ENCODE measurements at regions not wholly inside any gene's neighbourhood (a gene's known extent, or its start where the extent isn't known, plus 50 kb on each side); places are given as distances from the start of the nearest gene placed in this dataset.

- Mint-ChIP-seq H3K9me3 (peaks cover 0 to 3% (median 0%) of the 10 kb centered on the region in 6 donors), H3K4me1 (no peaks in the 10 kb centered on the region), H3K27me3 (ENCODE audit: low read depth in 3 of 3) (peaks cover 0 to 3% (median 2%) of the 10 kb centered on the region in 3 donors), H3K36me3 (no peaks in the 10 kb centered on the region), H3K27ac (no peak overlapping the region), H3K4me3 (no peak overlapping the region)
- DNase-seq, result no peak
Observed at GRCh38 chr12:115401761-115402160, 717.8 kb upstream of the TBX3 start.

GRCh38 chr12:115400011-115400410 is 716.0 kb upstream of the TBX3 start:
- no peak overlapping the region for H3K27ac Mint-ChIP-seq
- H3K36me3 Mint-ChIP-seq, result no peaks in the 10 kb centered on the region

GRCh38 chr12:115398311-115398781 is 714.4 kb upstream of the TBX3 start:
- Mint-ChIP-seq H3K27me3 (ENCODE audit: low read depth in 3 of 3) (peaks cover 0 to 2% (median 0%) of the 10 kb centered on the region in 3 donors), H3K27ac (no peak overlapping the region), H3K4me3 (no peak overlapping the region), H3K9me3 (peaks cover 0 to 7% (median under 1%) of the 10 kb centered on the region in 6 donors), H3K36me3 (no peaks in the 10 kb centered on the region), H3K4me1 (no peaks in the 10 kb centered on the region)
- DNase-seq, result no peak

More at GRCh38 chr12:115400011-115400410, 716.0 kb upstream of the TBX3 start:
- peaks cover 0 to 7% (median 0%) of the 10 kb centered on the region in 6 donors for H3K9me3 Mint-ChIP-seq
- no peak overlapping the region for H3K4me3 Mint-ChIP-seq
- no peak for DNase-seq
- H3K4me1 Mint-ChIP-seq, result no peaks in the 10 kb centered on the region
- peaks cover 0 to 3% (median 2%) of the 10 kb centered on the region in 3 donors for H3K27me3 Mint-ChIP-seq (ENCODE audit: low read depth in 3 of 3)

DNA sequence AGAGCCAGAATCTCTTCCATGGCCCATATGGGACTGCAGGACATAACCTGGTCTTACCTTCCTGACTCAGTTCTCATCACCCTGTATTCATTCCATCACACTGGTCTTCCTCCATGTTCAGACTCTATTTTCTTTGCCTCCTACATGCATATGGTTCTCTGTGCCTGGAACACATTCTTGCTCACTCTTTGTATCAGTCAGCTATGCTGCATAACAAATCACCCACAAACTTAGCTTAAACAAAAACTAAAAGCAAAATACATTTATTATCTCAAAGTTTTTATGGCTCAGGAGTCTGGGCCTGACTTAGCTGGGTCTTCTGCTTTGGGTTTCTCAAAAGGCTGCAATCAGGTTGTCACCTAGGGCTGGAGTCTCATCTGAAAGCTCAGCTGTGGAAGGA is 712.6 kb upstream of the TBX3 start:
- Mint-ChIP-seq H3K36me3 (no peaks in the 10 kb centered on the region), H3K4me1 (no peaks in the 10 kb centered on the region), H3K27ac (no peak overlapping the region), H3K9me3 (peaks cover 0 to 7% (median 0%) of the 10 kb centered on the region in 6 donors), H3K27me3 (ENCODE audit: low read depth in 3 of 3) (no peaks in the 10 kb centered on the region), H3K4me3 (no peak overlapping the region)
- no peak for DNase-seq

- no peaks in the 10 kb centered on the region for H3K36me3 Mint-ChIP-seq
- DNase-seq, result no peak
- H3K4me3 Mint-ChIP-seq, result no peak overlapping the region
- H3K27ac Mint-ChIP-seq, result no peak overlapping the region
- H3K9me3 Mint-ChIP-seq, result peaks cover 0 to 11% (median under 1%) of the 10 kb centered on the region in 6 donors
- H3K4me1 Mint-ChIP-seq, result no peaks in the 10 kb centered on the region
- H3K27me3 Mint-ChIP-seq (ENCODE audit: low read depth in 3 of 3), result no peaks in the 10 kb centered on the region
Observed at GRCh38 chr12:115394496-115395220, 710.7 kb upstream of the TBX3 start.

DNA sequence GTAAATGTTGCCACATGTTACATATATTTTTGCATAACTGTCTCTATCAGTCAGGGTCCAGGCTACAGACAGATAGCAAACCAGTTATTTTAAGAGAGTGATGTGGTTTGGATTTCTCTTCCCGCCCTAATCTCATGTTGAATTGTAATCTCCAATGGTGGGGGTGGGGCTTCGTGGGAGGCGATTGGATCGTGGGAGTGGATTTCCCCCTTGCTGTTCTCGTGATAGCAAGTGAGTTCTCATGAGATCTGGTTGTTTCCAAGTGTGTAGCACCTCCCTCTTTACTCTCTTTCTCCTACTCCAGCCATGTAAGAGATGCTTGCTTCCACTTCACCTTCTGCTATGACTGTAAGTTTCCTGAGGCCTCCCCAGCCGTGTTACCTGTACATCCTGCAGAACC is 704.2 kb upstream of the TBX3 start:
- no peak overlapping the region for H3K4me3 Mint-ChIP-seq
- H3K9me3 Mint-ChIP-seq, result peaks cover 0 to 10% (median 3%) of the 10 kb centered on the region in 6 donors
- H3K4me1 Mint-ChIP-seq, result no peaks in the 10 kb centered on the region
- peaks cover 0 to 3% (median 2%) of the 10 kb centered on the region in 3 donors for H3K27me3 Mint-ChIP-seq (ENCODE audit: low read depth in 3 of 3)
- H3K36me3 Mint-ChIP-seq, result no peaks in the 10 kb centered on the region
- DNase-seq, result no peak
- no peak overlapping the region for H3K27ac Mint-ChIP-seq

DNA sequence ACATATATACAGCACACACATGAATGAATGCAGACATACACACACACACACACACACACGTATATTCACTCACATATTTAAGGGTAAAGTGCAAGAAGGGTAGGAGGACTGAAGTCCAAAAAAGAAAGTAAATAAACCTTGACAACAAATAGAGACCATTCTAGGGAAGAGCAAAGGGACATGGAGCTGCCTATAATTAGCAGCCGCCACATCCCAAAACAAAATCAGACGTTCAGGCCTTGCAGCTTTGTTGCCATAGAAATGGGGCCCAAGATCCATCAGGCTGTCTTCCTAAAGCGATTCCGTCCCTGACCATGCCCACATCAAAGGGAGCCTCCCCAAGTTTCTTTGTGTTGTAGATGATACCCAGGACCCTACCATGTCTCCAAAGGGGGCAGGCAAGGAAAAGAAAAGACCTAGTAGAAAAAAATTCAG is 703.5 kb upstream of the TBX3 start:
- no peaks in the 10 kb centered on the region for H3K4me1 Mint-ChIP-seq
- no peak overlapping the region for H3K27ac Mint-ChIP-seq
- DNase-seq, result no peak
- no peaks in the 10 kb centered on the region for H3K36me3 Mint-ChIP-seq
- H3K27me3 Mint-ChIP-seq (ENCODE audit: low read depth in 3 of 3), result peaks cover 2 to 3% (median 2%) of the 10 kb centered on the region in 3 donors
- H3K9me3 Mint-ChIP-seq, result peaks cover 0 to 10% (median 3%) of the 10 kb centered on the region in 6 donors
- H3K4me3 Mint-ChIP-seq, result no peak overlapping the region

GRCh38 chr12:115386946-115387345 is 703.0 kb upstream of the TBX3 start:
- Mint-ChIP-seq H3K4me1 (no peaks in the 10 kb centered on the region), H3K27me3 (ENCODE audit: low read depth in 3 of 3) (peaks cover 2 to 4% (median 2%) of the 10 kb centered on the region in 3 donors), H3K4me3 (no peak overlapping the region), H3K9me3 (peaks cover 0 to 10% (median 3%) of the 10 kb centered on the region in 6 donors), H3K27ac (no peak overlapping the region), H3K36me3 (no peaks in the 10 kb centered on the region)
- no peak for DNase-seq

GRCh38 chr12:115385141-115385540 is 701.2 kb upstream of the TBX3 start:
- peaks cover 0 to 7% (median 2%) of the 10 kb centered on the region in 6 donors for H3K9me3 Mint-ChIP-seq
- H3K4me3 Mint-ChIP-seq, result no peak overlapping the region
- no peak overlapping the region for H3K27ac Mint-ChIP-seq
- H3K36me3 Mint-ChIP-seq, result no peaks in the 10 kb centered on the region
- no peak for DNase-seq
- peaks cover 2 to 8% (median 2%) of the 10 kb centered on the region in 3 donors for H3K27me3 Mint-ChIP-seq (ENCODE audit: low read depth in 3 of 3)
- no peaks in the 10 kb centered on the region for H3K4me1 Mint-ChIP-seq

- DNase-seq, result no peak
- H3K4me1 Mint-ChIP-seq, result no peaks in the 10 kb centered on the region
- H3K27me3 Mint-ChIP-seq (ENCODE audit: low read depth in 3 of 3), result peaks cover 2 to 8% (median 2%) of the 10 kb centered on the region in 3 donors
- H3K27ac Mint-ChIP-seq, result no peak overlapping the region
- peaks cover 0 to 7% (median 2%) of the 10 kb centered on the region in 6 donors for H3K9me3 Mint-ChIP-seq
- H3K4me3 Mint-ChIP-seq, result no peak overlapping the region
- H3K36me3 Mint-ChIP-seq, result no peaks in the 10 kb centered on the region
Observed at GRCh38 chr12:115384391-115384790, 700.4 kb upstream of the TBX3 start.

GRCh38 chr12:115383668-115384067 is 699.7 kb upstream of the TBX3 start:
- H3K4me3 Mint-ChIP-seq, result no peak overlapping the region
- H3K27me3 Mint-ChIP-seq (ENCODE audit: low read depth in 3 of 3), result peaks cover 2 to 8% (median 2%) of the 10 kb centered on the region in 3 donors
- H3K9me3 Mint-ChIP-seq, result peaks cover 0 to 7% (median 2%) of the 10 kb centered on the region in 6 donors

DNA sequence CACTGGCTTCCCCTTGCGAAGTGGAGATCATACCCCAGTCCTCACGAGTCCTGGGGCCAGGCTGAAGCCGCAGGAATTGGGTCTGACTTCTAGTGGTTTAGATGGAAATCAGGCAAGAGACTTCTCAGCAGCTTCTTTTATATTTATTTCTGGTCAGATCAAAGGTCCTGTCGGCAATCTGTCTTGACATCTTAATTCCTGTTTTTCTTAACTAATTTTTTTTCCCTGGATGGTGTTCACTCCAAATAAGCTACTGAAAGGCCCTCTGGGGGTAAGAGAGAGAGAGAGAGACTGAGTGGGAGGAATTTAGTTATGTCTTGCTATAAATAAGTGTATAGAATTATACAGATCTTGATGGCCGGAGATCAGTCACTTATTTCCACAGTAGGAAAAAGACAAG is 698.7 kb upstream of the TBX3 start:
- Mint-ChIP-seq H3K36me3 (no peaks in the 10 kb centered on the region), H3K4me3 (no peak overlapping the region), H3K9me3 (peaks cover 0 to 7% (median 2%) of the 10 kb centered on the region in 6 donors), H3K4me1 (no peaks in the 10 kb centered on the region), H3K27ac (no peak overlapping the region), H3K27me3 (ENCODE audit: low read depth in 3 of 3) (peaks cover 2 to 8% (median 2%) of the 10 kb centered on the region in 3 donors)
- no peak for DNase-seq

More at GRCh38 chr12:115383668-115384067, 699.7 kb upstream of the TBX3 start:
- no peak overlapping the region for H3K27ac Mint-ChIP-seq
- DNase-seq, result no peak
- no peaks in the 10 kb centered on the region for H3K36me3 Mint-ChIP-seq
- no peaks in the 10 kb centered on the region for H3K4me1 Mint-ChIP-seq

- Mint-ChIP-seq H3K27ac (no peak overlapping the region), H3K9me3 (peaks cover 0 to 4% (median 2%) of the 10 kb centered on the region in 6 donors), H3K4me1 (no peaks in the 10 kb centered on the region), H3K36me3 (no peaks in the 10 kb centered on the region), H3K27me3 (ENCODE audit: low read depth in 3 of 3) (peaks cover 0 to 5% (median 2%) of the 10 kb centered on the region in 3 donors), H3K4me3 (no peak overlapping the region)
- DNase-seq, result no peak
Observed at GRCh38 chr12:115380546-115381120, 696.7 kb upstream of the TBX3 start.

DNA sequence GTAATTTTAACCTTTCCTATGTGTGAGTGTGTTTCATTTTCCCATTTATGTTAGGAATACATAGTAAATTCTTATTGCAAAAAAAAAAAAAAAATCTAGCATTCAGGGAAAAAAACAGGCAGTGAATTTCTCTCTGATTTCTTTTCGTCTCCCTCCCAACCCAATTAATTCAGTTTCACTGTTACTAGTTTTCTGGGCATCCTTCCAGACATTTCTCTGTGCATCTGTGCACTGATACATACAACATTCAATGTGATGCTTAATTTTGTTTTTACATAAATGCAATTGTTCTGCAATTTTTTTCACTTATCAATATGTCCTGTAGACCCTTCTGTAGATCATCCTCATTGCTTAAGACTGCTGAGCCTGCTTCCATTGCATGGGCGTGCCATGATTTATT is 694.3 kb upstream of the TBX3 start:
- DNase-seq, result no peak
- Mint-ChIP-seq H3K27ac (no peak overlapping the region), H3K27me3 (ENCODE audit: low read depth in 3 of 3) (peaks cover 0 to 7% (median 2%) of the 10 kb centered on the region in 3 donors), H3K36me3 (no peaks in the 10 kb centered on the region), H3K4me3 (no peak overlapping the region), H3K9me3 (peaks cover 2 to 12% (median 8%) of the 10 kb centered on the region in 6 donors), H3K4me1 (no peaks in the 10 kb centered on the region)
